ENCODE measurements at regions not wholly inside any gene's neighbourhood (a gene's known extent, or its start where the extent isn't known, plus 50 kb on each side); places are given as distances from the start of the nearest gene placed in this dataset.

- TF ChIP-seq MEIS1 (CRISPR knock-in tag; IDR thresholded peaks at IDR 0.05; ENCODE audit: borderline replicate concordance) (no peak), EED (CRISPR knock-in tag; IDR thresholded peaks at IDR 0.05) (no peak)
Measured at GRCh38 chr15:31497838-31498237, 171.2 kb downstream of the KLF13 start (continued).

- no peaks in the 10 kb centered on the region; a peak in 3 of 5 replicates for H3K27me3 ChIP-seq (ENCODE audit: control insufficient read depth in 1 of 2, insufficient read depth in 2 of 2, low read length in 2 of 2)
- BruUV-seq (replicated peaks) = no TSS peak
- no peaks in the 10 kb centered on the region for H3K79me2 ChIP-seq (ENCODE audit: insufficient read depth, low read length)
- no peak for FAIRE-seq
- no peak overlapping the region for H3K4me2 ChIP-seq (ENCODE audit: low read depth, low read length)
- H3K27ac ChIP-seq (ENCODE audit: extremely low read length, insufficient read depth, low read length) = no peak overlapping the region
- no peak overlapping the region for H2AFZ ChIP-seq (ENCODE audit: low read length)
- in situ Hi-C loops (cut with HindIII; ENCODE audit: extremely low pct_ligation_motif_present, low pct_unique_long_range_greater_than_20kb) = no loop called here
- peak; percentile 44; the same call in 1 of the 3 replicates for ATAC-seq
- H3K36me3 ChIP-seq (replicated peaks in 1 of 2; ENCODE audit: control insufficient read depth in 1 of 2, insufficient read depth in 2 of 2, low read length in 2 of 2) = no peaks in the 10 kb centered on the region
- TF ChIP-seq CSRNP1 (CRISPR knock-in tag; IDR thresholded peaks at IDR 0.05) = no peak
- TF ChIP-seq ZNF781 (CRISPR knock-in tag; IDR thresholded peaks at IDR 0.05; ENCODE audit: borderline replicate concordance, not compliant biosample characterization) = no peak
- TF ChIP-seq CREBL2 (CRISPR knock-in tag; IDR thresholded peaks at IDR 0.05; ENCODE audit: borderline replicate concordance) = no peak
- no peak for TF ChIP-seq ARID3A (IDR thresholded peaks at IDR 0.05; ENCODE audit: low read depth, low read length)
- no peak for TF ChIP-seq HHEX (CRISPR knock-in tag; IDR thresholded peaks at IDR 0.05)
- no peak for TF ChIP-seq ZNF318 (CRISPR knock-in tag; IDR thresholded peaks at IDR 0.05)
- POLR2A ChIA-PET = no interaction called here
- WGBS (ENCODE audit: low lambda C conversion rate) = 83% methylated on average over 1 of the region's 1 CpG
- no peaks in the 10 kb centered on the region for H3K4me1 ChIP-seq (ENCODE audit: insufficient read depth, low read length)
- H3K4me3 ChIP-seq (replicated peaks in 1 of 3; ENCODE audit: insufficient read depth in 1 of 3, low read depth in 2 of 3, low read length in 3 of 3) = no peak overlapping the region
- intact Hi-C loops (cut with micrococcal nuclease; ENCODE audit: unreplicated experiment) = no loop called here
- H3K9me3 ChIP-seq (ENCODE audit: low read length) = no peaks in the 10 kb centered on the region
- CTCF ChIA-PET (ENCODE audit: low intra/inter-chr PET ratio, low total read pairs) = no interaction called here
- no peak for DNase-seq (ENCODE audit: low spot score)
- no peaks in the 10 kb centered on the region for H4K20me1 ChIP-seq (ENCODE audit: insufficient read depth, low read length)
- H3K9ac ChIP-seq (ENCODE audit: insufficient read depth, low read depth, low read length) = no peak overlapping the region
Measured at GRCh38 chr15:31498329-31498728, 171.7 kb downstream of the KLF13 start.

Measured in HepG2 (cell line).